Right atrium auricular region (tissue), 2 donors: ENCODE measurements at regions not wholly inside any gene's neighbourhood (a gene's known extent, or its start where the extent isn't known, plus 50 kb on each side); places are given as distances from the start of the nearest gene placed in this dataset.

Source experiments
- DNase-seq: peaks from one replicate; pipeline ENCODE4 v3.0.0-alpha.2; 2019; ENCODE audit warnings: low spot score
- H3K27ac ChIP-seq, 2 donors: fragments of 200-600 bp; sonication (generic); 1 replicate in 1 of 2; 2 replicates in 1 of 2; pipeline ENCODE4 v1.5.1; 2016 to 2019
- H3K27me3 ChIP-seq, 2 donors: fragments of 200-600 bp; sonication (generic); one replicate each; pipeline versions ENCODE4 v1.5.1 to v1.6.0; 2017 to 2019
- H3K36me3 ChIP-seq: fragments of 200-600 bp; sonication (generic); one replicate; pipeline ENCODE4 v1.5.1; 2016
- H3K4me1 ChIP-seq, 2 donors: fragments of 200-600 bp; sonication (generic); one replicate each; pipeline versions ENCODE4 v1.5.1 to v1.6.0; 2017 to 2019
- H3K4me3 ChIP-seq, 2 donors: fragments of 200-600 bp; sonication (generic); 1 replicate in 1 of 2; 2 replicates in 1 of 2; pipeline ENCODE4 v1.5.1; 2017 to 2019; ENCODE audit warnings: mild to moderate bottlenecking in 1 of 2, moderate library complexity in 1 of 2
- H3K9me3 ChIP-seq, 2 donors: fragments of 200-600 bp; sonication (generic); one replicate each; pipeline ENCODE4 v1.5.1; 2019
- TF ChIP-seq, protein P1 (sequence below), 2 donors: fragments of 200-600 bp; sonication (generic); IDR thresholded peaks; one replicate each; pipeline ENCODE4 v1.5.1; 2019; ENCODE audit warnings: antibody characterized with exemption in 2 of 2

GRCh38 chr1:212533148-212533517 lies 75.4 kb upstream of the ATF3 start:
- TF ChIP-seq, protein P1, sequence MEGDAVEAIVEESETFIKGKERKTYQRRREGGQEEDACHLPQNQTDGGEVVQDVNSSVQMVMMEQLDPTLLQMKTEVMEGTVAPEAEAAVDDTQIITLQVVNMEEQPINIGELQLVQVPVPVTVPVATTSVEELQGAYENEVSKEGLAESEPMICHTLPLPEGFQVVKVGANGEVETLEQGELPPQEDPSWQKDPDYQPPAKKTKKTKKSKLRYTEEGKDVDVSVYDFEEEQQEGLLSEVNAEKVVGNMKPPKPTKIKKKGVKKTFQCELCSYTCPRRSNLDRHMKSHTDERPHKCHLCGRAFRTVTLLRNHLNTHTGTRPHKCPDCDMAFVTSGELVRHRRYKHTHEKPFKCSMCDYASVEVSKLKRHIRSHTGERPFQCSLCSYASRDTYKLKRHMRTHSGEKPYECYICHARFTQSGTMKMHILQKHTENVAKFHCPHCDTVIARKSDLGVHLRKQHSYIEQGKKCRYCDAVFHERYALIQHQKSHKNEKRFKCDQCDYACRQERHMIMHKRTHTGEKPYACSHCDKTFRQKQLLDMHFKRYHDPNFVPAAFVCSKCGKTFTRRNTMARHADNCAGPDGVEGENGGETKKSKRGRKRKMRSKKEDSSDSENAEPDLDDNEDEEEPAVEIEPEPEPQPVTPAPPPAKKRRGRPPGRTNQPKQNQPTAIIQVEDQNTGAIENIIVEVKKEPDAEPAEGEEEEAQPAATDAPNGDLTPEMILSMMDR (IDR thresholded peaks at IDR 0.05): no peak
- H3K36me3 ChIP-seq: no peaks in the 10 kb centered on the region
- H3K4me1 ChIP-seq: no peaks in the 10 kb centered on the region
- no peak overlapping the region for H3K4me3 ChIP-seq
- H3K27me3 ChIP-seq: no peaks in the 10 kb centered on the region
- no peak overlapping the region for H3K27ac ChIP-seq
- no peak for DNase-seq
- peaks cover 0 to 13% of the 10 kb centered on the region in 2 donors for H3K9me3 ChIP-seq

GRCh38 chr1:212536586-212536985 lies 72.0 kb upstream of the ATF3 start:
- H3K36me3 ChIP-seq: no peaks in the 10 kb centered on the region
- peaks cover 0 to 15% of the 10 kb centered on the region in 2 donors for H3K9me3 ChIP-seq
- H3K4me3 ChIP-seq: no peak overlapping the region
- no peak overlapping the region for H3K27ac ChIP-seq
- TF ChIP-seq, protein P1 (IDR thresholded peaks at IDR 0.05): no peak
- H3K4me1 ChIP-seq: no peaks in the 10 kb centered on the region
- no peaks in the 10 kb centered on the region for H3K27me3 ChIP-seq
- no peak for DNase-seq

GRCh38 chr1:212537610-212538009 lies 71.0 kb upstream of the ATF3 start:
- H3K27ac ChIP-seq: no peak overlapping the region
- DNase-seq: no peak
- TF ChIP-seq, protein P1 (IDR thresholded peaks at IDR 0.05): no peak
- H3K4me3 ChIP-seq: no peak overlapping the region
- peaks cover 0 to 15% of the 10 kb centered on the region in 2 donors for H3K9me3 ChIP-seq
- no peaks in the 10 kb centered on the region for H3K4me1 ChIP-seq
- H3K27me3 ChIP-seq: no peaks in the 10 kb centered on the region
- no peaks in the 10 kb centered on the region for H3K36me3 ChIP-seq

- Histone ChIP-seq H3K9me3 (peaks cover 0 to 15% of the 10 kb centered on the region in 2 donors), H3K4me3 (no peak overlapping the region), H3K27ac (no peak overlapping the region), H3K4me1 (no peaks in the 10 kb centered on the region), H3K36me3 (no peaks in the 10 kb centered on the region), H3K27me3 (no peaks in the 10 kb centered on the region)
- no peak for DNase-seq
- TF ChIP-seq, protein P1 (IDR thresholded peaks at IDR 0.05): no peak
Observed at GRCh38 chr1:212539737-212540430, 68.7 kb upstream of the ATF3 start.

DNA sequence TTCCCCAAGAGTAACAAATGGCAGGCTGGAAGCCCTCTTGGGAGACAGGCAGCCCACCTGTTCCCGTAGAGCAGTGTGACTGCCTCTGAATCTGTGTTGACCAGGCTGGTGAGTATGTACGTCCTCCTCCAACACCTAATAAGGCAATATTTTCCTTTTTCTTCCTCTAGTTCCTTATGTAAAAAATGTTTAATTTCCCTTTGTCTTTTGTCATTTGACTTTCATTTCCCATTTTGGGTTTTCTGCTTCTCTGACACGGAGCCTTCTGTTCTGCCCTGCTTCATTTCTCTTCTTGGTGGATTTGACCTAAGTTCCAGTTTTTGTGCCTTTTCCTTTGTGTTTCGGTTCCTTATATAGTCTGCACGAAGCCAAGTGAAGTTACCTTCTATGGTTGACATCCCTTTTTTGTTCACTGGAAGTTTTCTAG lies 65.8 kb upstream of the ATF3 start:
- Histone ChIP-seq H3K36me3 (no peaks in the 10 kb centered on the region), H3K4me3 (no peak overlapping the region), H3K27ac (no peak overlapping the region), H3K27me3 (no peaks in the 10 kb centered on the region), H3K9me3 (peaks cover 0 to 6% of the 10 kb centered on the region in 2 donors), H3K4me1 (no peaks in the 10 kb centered on the region)
- DNase-seq: no peak
- TF ChIP-seq, protein P1 (IDR thresholded peaks at IDR 0.05): no peak

DNA sequence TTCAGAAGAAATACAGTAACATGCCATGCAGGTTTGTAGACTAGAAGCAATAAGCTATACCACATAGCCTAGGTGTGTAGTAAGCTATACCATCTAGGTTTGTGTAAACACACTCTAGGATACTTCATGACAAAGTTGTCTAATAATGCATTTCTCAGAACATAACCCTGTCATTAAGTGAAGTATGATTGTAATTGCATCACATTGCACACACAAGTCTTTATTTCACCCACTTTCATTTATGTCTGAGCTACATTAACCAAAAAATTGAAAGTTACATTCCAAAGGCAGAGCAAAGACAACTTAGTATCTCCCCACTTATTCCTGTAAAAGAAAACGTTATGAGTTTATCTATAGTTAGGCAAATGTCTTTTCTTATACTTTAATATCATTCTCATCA lies 64.5 kb upstream of the ATF3 start:
- H3K36me3 ChIP-seq: no peaks in the 10 kb centered on the region
- H3K4me3 ChIP-seq: no peak overlapping the region
- H3K27me3 ChIP-seq: no peaks in the 10 kb centered on the region
- no peaks in the 10 kb centered on the region for H3K4me1 ChIP-seq
- TF ChIP-seq, protein P1 (IDR thresholded peaks at IDR 0.05): no peak
- DNase-seq: no peak
- H3K9me3 ChIP-seq: no peaks in the 10 kb centered on the region
- H3K27ac ChIP-seq: no peak overlapping the region
